Neural progenitor cell (in vitro differentiated cells): ENCODE measurements at regions not wholly inside any gene's neighbourhood (a gene's known extent, or its start where the extent isn't known, plus 50 kb on each side); places are given as distances from the start of the nearest gene placed in this dataset.

ENCODE experiments used
- EZH2phosphoT487 ChIP-seq: fragments of 200-600 bp; sonication (generic); IDR thresholded peaks from 2 replicates; pipeline ENCODE4 v1.6.1; 2017; ENCODE audit warnings: antibody characterized with exemption
- TF ChIP-seq, protein P1 (sequence below): fragments of 200-600 bp; sonication (generic); IDR thresholded peaks from 2 replicates; pipeline ENCODE4 v1.5.1; 2017; ENCODE audit warnings: antibody characterized with exemption, mild to moderate bottlenecking

DNA sequence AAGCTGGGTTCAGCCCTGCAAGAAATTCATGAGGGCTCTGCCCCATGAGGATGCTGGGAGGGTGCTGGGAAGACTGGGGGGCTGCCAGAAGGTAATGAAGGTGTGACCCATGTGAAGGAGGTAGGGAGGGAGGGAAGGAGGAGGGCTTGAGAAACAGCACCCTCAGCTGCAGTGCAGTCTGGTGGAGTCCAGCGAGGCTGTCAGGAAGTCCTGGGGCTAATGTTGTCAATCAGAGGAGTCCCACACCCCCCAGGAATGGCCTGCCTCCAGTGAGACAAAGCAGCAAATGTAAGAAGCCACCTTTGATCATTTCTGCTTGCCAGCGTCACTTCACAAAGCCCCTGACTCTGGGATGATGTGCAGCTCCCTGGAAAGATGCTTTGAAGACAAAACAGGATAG is 248.4 kb downstream of the SH3BP4 start:
- TF ChIP-seq, protein P1, sequence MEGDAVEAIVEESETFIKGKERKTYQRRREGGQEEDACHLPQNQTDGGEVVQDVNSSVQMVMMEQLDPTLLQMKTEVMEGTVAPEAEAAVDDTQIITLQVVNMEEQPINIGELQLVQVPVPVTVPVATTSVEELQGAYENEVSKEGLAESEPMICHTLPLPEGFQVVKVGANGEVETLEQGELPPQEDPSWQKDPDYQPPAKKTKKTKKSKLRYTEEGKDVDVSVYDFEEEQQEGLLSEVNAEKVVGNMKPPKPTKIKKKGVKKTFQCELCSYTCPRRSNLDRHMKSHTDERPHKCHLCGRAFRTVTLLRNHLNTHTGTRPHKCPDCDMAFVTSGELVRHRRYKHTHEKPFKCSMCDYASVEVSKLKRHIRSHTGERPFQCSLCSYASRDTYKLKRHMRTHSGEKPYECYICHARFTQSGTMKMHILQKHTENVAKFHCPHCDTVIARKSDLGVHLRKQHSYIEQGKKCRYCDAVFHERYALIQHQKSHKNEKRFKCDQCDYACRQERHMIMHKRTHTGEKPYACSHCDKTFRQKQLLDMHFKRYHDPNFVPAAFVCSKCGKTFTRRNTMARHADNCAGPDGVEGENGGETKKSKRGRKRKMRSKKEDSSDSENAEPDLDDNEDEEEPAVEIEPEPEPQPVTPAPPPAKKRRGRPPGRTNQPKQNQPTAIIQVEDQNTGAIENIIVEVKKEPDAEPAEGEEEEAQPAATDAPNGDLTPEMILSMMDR: no peak
- no peak for TF ChIP-seq EZH2phosphoT487
